HG02759 (cell line): ENCODE measurements at regions not wholly inside any gene's neighbourhood (a gene's known extent, or its start where the extent isn't known, plus 50 kb on each side); places are given as distances from the start of the nearest gene placed in this dataset.
"Not testable (repeated sequence)": the region's sequence is repeated elsewhere in the genome, so short reads cannot be mapped to it uniquely, and the experiment has no call there.

Source experiments
- ATAC-seq: cut with Tn5 transposase; IDR thresholded peaks from one replicate; pipeline ENCODE4 v1.9.1; 2021; ENCODE audit warnings: mild to moderate bottlenecking, moderate library complexity; ENCODE audit not compliant: unreplicated experiment

DNA sequence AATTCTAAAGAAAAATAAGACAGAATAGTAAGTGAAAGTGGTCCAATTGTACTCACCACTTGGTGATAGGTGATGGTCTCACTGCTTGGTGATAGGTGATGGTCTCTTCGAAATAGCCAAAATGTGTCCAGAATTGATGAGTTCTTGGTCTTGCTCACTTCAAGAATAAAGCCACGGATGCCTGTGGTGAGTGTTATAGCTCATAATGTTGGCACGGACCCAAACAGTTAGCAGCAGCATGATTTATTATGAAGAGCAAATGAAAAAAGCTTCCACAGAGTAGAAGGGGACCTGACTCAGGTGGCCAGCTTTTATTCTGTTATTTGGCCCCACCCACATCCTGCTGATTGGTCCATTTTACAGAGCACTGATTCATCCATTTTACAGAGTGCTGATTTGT lies 272.6 kb downstream of the RPS4Y2 start:
- no peak for ATAC-seq

- no peak for ATAC-seq
Measured at GRCh38 chrY:21033363-21033762, 277.5 kb downstream of the RPS4Y2 start.

GRCh38 chrY:21034151-21035061 lies 278.5 kb downstream of the RPS4Y2 start:
- no peak for ATAC-seq

GRCh38 chrY:21037398-21037797 lies 281.5 kb downstream of the RPS4Y2 start:
- not testable (repeated sequence) for ATAC-seq

GRCh38 chrY:21039811-21040210 lies 283.9 kb downstream of the RPS4Y2 start:
- no peak for ATAC-seq

- not testable (repeated sequence) for ATAC-seq
Measured at GRCh38 chrY:21040711-21041110, 284.8 kb downstream of the RPS4Y2 start.

DNA sequence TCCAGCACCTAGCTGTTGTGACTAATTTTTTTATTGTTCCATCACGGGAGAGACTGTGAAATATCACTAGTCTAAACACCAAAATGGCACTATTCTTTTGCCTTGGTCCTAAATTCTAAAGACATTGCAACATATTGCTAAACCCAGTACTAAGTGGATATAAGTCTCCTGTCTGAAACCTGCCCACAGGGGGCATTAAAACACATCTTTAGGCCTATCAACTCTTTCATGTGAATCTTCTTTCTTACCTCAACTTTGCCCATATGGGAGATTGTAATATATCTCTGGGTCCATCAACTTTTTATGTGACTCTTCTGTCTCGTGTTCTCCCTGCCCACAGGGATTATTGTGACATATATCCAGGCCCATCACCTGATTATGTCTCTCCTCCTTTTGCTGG lies 317.2 kb downstream of the RPS4Y2 start:
- ATAC-seq: no peak

DNA sequence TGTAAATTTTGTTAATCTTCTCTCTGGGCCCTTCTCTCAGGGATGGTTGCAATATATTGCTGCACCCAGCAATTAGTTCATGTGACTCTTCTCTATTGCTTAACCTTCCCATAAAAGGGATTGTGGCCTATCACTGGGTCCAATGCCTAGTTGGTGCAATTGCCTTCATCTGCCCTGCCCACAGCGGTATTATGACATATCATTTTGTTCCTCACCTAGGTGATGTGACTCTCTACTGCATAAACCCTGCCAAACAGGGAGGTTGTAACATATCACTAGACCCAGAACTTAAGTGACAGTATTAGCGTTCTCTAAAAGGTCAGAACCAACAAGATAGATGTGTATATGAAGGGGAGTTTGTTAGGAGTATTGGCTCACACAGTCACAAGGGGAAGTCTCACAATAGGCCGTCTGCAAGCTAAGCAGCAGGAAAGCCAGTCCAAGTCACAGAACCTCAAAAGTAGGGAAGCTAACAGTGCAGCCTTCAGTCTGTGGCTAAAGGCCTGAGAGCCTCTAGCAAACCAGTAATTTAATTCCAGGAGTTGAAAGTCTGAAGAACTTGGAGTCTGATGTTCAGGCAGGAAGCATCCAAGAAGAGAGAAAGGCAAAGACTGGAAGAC lies 317.8 kb downstream of the RPS4Y2 start:
- ATAC-seq: no peak

GRCh38 chrY:21075658-21076057 lies 319.8 kb downstream of the RPS4Y2 start:
- ATAC-seq: no peak

DNA sequence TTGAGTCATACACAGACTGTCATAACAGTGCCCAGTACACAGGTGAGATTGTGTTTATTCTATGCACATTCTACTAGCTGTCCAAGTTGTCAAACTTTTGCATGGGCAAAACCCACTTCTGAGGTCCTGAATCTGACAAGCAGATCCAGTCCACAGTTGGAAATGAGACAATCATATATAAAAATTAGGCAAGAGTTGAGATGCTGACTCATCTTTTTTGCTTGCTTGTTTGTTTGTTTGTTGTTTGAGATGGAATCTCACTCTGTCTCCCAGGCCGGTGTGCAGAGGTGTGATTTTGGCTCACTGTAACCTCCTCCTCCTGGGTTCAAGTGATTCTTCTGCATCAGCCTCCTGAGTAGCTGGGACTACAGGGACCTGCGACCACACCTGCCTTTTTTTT lies 323.8 kb downstream of the RPS4Y2 start:
- no peak for ATAC-seq

- no peak for ATAC-seq
Measured at GRCh38 chrY:21081640-21082611, 326.0 kb downstream of the RPS4Y2 start.

- no peak for ATAC-seq
Measured at GRCh38 chrY:21082639-21083038, 326.7 kb downstream of the RPS4Y2 start.

- no peak for ATAC-seq
Measured at GRCh38 chrY:21091909-21092308, 336.0 kb downstream of the RPS4Y2 start.

- ATAC-seq: no peak
Measured at GRCh38 chrY:21102507-21102906, 346.6 kb downstream of the RPS4Y2 start.

- no peak for ATAC-seq
Measured at GRCh38 chrY:21103885-21104284, 348.0 kb downstream of the RPS4Y2 start.

- ATAC-seq: no peak
Measured at GRCh38 chrY:21105529-21105928, 349.6 kb downstream of the RPS4Y2 start.

DNA sequence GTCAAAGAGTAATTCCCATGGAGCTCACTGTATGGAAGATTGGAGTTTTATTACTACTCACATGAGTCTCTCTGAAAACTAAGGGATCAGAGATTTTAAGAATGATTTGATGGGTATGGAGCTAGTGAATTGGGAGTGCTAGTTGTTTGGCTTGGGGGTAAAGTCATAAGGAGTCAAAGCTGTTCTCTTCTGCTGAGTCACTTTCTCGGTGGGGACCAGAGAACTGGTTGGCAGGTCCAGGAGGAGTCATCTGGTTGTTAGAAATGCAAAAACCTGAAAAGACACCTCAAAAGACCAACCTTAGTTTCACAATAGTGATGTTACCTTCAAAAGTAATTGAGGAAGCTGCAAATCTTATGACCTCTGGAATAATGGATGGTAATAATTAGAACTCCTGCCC lies 355.4 kb downstream of the RPS4Y2 start:
- ATAC-seq: no peak

- no peak for ATAC-seq
Measured at GRCh38 chrY:21121065-21121464, 365.2 kb downstream of the RPS4Y2 start.

DNA sequence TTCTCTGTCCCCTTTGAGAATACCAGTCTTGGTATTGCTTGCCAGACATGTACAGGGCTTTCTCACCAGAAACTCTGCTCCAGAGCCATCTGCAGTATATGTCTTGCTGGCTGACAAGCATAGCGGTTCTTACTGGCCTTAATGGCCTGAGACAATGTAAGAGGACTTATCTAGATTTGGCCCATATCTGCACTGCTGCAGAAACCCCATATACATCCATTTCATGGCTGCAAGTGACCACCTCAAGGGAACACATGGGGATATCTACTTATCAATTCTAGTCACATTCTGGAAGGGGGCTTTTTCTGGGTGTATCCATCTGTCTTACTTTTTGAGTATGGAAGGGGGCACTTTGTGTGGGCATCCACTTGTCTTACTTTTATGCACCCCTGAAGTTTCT lies 375.5 kb upstream of the RBMY1B start:
- ATAC-seq: no peak

DNA sequence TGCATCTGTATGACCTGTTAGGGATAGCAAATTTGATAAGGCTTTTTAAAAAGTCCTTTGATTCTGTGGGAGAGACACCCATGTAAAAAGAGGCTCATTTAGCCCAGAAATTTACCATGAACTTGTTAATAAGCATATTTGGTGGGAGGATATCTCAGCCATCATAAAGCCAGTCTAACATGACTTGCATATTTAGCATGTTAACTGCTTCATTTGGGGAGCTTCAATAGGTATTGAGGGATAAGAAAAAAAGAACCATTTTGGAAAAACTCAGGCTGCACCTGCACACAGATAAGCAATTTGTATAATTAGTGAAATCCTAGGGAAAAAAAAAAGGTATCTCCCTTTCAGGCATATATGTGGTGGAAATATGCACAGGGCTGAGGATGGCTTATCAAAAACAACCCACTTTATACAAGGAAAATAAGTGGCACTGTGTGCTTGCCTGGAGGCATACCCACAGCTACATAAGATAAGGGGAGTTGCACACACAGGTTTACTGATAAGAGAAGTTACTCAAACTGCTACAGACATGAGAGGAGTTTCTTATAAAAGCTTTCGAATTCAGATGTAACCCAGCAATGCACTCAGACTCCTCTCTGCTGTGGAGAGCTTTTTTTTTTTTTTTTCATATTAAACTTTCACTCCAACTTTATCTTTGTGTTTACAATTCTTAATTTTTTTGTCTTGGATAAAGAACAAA lies 372.9 kb upstream of the RBMY1B start:
- ATAC-seq: no peak

DNA sequence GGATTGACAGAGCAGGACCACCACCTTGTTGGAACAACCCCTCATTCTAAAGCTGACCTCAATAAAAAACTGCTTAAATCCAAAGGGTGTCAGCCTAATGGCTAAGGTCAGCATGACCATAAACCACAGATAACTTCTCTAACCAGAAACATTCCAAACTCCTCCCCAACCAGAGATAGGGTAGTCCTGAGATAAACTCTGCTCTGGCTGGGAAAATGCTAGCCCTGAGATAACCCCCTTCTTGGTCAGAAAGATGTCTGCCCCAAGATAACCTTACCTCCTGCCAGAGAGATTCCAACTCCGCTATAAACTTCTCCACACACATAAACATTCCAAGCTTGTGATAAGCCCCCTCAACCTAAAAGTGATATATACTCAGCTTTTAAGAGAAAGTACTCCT lies 364.8 kb upstream of the RBMY1B start:
- no peak for ATAC-seq
